Neural progenitor cell (in vitro differentiated cells): ENCODE measurements at regions not wholly inside any gene's neighbourhood (a gene's known extent, or its start where the extent isn't known, plus 50 kb on each side); places are given as distances from the start of the nearest gene placed in this dataset.

Experiments used
- EZH2 ChIP-seq: fragments of 200-600 bp; sonication (generic); IDR thresholded peaks from 2 replicates; pipeline ENCODE4 v1.6.1; 2017; ENCODE audit warnings: antibody characterized with exemption, mild to moderate bottlenecking, moderate library complexity
- EZH2phosphoT487 ChIP-seq: fragments of 200-600 bp; sonication (generic); IDR thresholded peaks from 2 replicates; pipeline ENCODE4 v1.6.1; 2017; ENCODE audit warnings: antibody characterized with exemption
- TF ChIP-seq, protein P1 (sequence below): fragments of 200-600 bp; sonication (generic); IDR thresholded peaks from 2 replicates; pipeline ENCODE4 v1.5.1; 2017; ENCODE audit warnings: antibody characterized with exemption, mild to moderate bottlenecking

- TF ChIP-seq, protein P1, sequence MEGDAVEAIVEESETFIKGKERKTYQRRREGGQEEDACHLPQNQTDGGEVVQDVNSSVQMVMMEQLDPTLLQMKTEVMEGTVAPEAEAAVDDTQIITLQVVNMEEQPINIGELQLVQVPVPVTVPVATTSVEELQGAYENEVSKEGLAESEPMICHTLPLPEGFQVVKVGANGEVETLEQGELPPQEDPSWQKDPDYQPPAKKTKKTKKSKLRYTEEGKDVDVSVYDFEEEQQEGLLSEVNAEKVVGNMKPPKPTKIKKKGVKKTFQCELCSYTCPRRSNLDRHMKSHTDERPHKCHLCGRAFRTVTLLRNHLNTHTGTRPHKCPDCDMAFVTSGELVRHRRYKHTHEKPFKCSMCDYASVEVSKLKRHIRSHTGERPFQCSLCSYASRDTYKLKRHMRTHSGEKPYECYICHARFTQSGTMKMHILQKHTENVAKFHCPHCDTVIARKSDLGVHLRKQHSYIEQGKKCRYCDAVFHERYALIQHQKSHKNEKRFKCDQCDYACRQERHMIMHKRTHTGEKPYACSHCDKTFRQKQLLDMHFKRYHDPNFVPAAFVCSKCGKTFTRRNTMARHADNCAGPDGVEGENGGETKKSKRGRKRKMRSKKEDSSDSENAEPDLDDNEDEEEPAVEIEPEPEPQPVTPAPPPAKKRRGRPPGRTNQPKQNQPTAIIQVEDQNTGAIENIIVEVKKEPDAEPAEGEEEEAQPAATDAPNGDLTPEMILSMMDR: no peak
- no peak for TF ChIP-seq EZH2phosphoT487
- no peak for TF ChIP-seq EZH2
Observed at GRCh38 chr4:189001283-189001970, 862.2 kb downstream of the TRIML1 start.
